SK-N-MC (cell line): ENCODE measurements at regions not wholly inside any gene's neighbourhood (a gene's known extent, or its start where the extent isn't known, plus 50 kb on each side); places are given as distances from the start of the nearest gene placed in this dataset.

Source experiments
- DNase-seq: peaks from one replicate; pipeline ENCODE4 v3.0.0-alpha.2; 2011; ENCODE audit warnings: low read depth, low spot score
- H3K27ac ChIP-seq: fragments of 200-600 bp; sonication (generic); 2 replicates; pipeline ENCODE4 v1.5.1; 2016; ENCODE audit warnings: mixed run types
- H3K36me3 ChIP-seq: fragments of 200-600 bp; sonication (generic); 2 replicates; pipeline ENCODE4 v1.6.1; 2017; ENCODE audit warnings: antibody characterized with exemption, low read length, mixed read lengths; ENCODE audit not compliant: insufficient read depth
- H3K4me3 ChIP-seq: fragments of 200-600 bp; sonication (generic); 2 replicates; pipeline ENCODE4 v1.5.1; 2016
- H3K9ac ChIP-seq: fragments of 200-600 bp; sonication (generic); 2 replicates; pipeline ENCODE4 v1.8.0; 2017; ENCODE audit warnings: mixed run types, mixed read lengths; ENCODE audit not compliant: insufficient read length
- H3K9me3 ChIP-seq: fragments of 200-600 bp; sonication (generic); 2 replicates; pipeline ENCODE4 v1.6.1; 2017; ENCODE audit warnings: low read depth, mild to moderate bottlenecking, antibody characterized with exemption, low read length, moderate library complexity, mixed read lengths
- EZH2 ChIP-seq: fragments of 200-600 bp; sonication (generic); IDR thresholded peaks from one replicate; pipeline ENCODE4 v1.6.1; 2017; ENCODE audit warnings: antibody characterized with exemption
- FOXP2 ChIP-seq: optimal IDR thresholded peaks from 2 replicates; pipeline ENCODE3; 2011; ENCODE audit warnings: mild to moderate bottlenecking, moderate library complexity; ENCODE audit not compliant: insufficient read depth; ENCODE audit errors: extremely low read length, control extremely low read depth
- POLR2AphosphoS5 ChIP-seq: IDR thresholded peaks from 2 replicates; pipeline ENCODE4 v1.6.1; 2012; ENCODE audit warnings: mild to moderate bottlenecking, low read depth, low read length, borderline replicate concordance

GRCh38 chr3:152539191-152539764 lies 270.5 kb downstream of the MBNL1 start:
- Histone ChIP-seq H3K27ac (no peak overlapping the region), H3K4me3 (no peak overlapping the region), H3K9ac (no peak overlapping the region), H3K36me3 (no peaks in the 10 kb centered on the region), H3K9me3 (peaks cover 7% of the 10 kb centered on the region; the same call in 1 of the 2 replicates)
- DNase-seq, result no peak
- TF ChIP-seq EZH2 (no peak), POLR2AphosphoS5 (no peak), FOXP2 (no peak)

GRCh38 chr3:152540120-152540519 lies 271.4 kb downstream of the MBNL1 start:
- H3K9me3 ChIP-seq, result peaks cover 3% of the 10 kb centered on the region; the same call in 1 of the 2 replicates
- H3K4me3 ChIP-seq, result no peak overlapping the region
- no peak for TF ChIP-seq EZH2
- TF ChIP-seq POLR2AphosphoS5, result no peak
- no peak for TF ChIP-seq FOXP2
- no peaks in the 10 kb centered on the region for H3K36me3 ChIP-seq
- no peak for DNase-seq
- H3K9ac ChIP-seq, result no peak overlapping the region
- no peak overlapping the region for H3K27ac ChIP-seq

- Histone ChIP-seq H3K36me3 (no peaks in the 10 kb centered on the region), H3K4me3 (no peak overlapping the region), H3K9me3 (peaks cover 6% of the 10 kb centered on the region; the same call in 1 of the 2 replicates), H3K9ac (no peak overlapping the region), H3K27ac (no peak overlapping the region)
- TF ChIP-seq FOXP2, result no peak
- TF ChIP-seq EZH2, result no peak
- no peak for TF ChIP-seq POLR2AphosphoS5
- no peak for DNase-seq
Measured at GRCh38 chr3:152547153-152547552, 278.4 kb downstream of the MBNL1 start.

- Histone ChIP-seq H3K27ac (no peak overlapping the region), H3K9me3 (peaks cover 5% of the 10 kb centered on the region; the same call in 1 of the 2 replicates), H3K4me3 (no peak overlapping the region), H3K9ac (no peak overlapping the region), H3K36me3 (no peaks in the 10 kb centered on the region)
- no peak for DNase-seq
- TF ChIP-seq POLR2AphosphoS5 (no peak), FOXP2 (no peak), EZH2 (no peak)
Measured at GRCh38 chr3:152549263-152549662, 280.5 kb downstream of the MBNL1 start.

- no peak overlapping the region for H3K4me3 ChIP-seq
- no peak for DNase-seq
- TF ChIP-seq EZH2 (no peak), POLR2AphosphoS5 (no peak), FOXP2 (no peak)
- no peaks in the 10 kb centered on the region for H3K36me3 ChIP-seq
- 0 out of 2 replicates have a peak, but pooled peaks cover 2% of the 10 kb centered on the region for H3K9me3 ChIP-seq
- H3K27ac ChIP-seq, result no peak overlapping the region
- H3K9ac ChIP-seq, result no peak overlapping the region
Measured at GRCh38 chr3:152550284-152550683, 281.6 kb downstream of the MBNL1 start.

GRCh38 chr3:152554980-152555379 lies 280.0 kb upstream of the P2RY1 start:
- Histone ChIP-seq H3K9ac (no peak overlapping the region), H3K4me3 (no peak overlapping the region), H3K9me3 (no peaks in the 10 kb centered on the region)

GRCh38 chr3:152555666-152556291 lies 279.2 kb upstream of the P2RY1 start:
- Histone ChIP-seq H3K36me3 (no peaks in the 10 kb centered on the region), H3K4me3 (no peak overlapping the region), H3K9ac (no peak overlapping the region), H3K9me3 (no peaks in the 10 kb centered on the region), H3K27ac (no peak overlapping the region)
- no peak for DNase-seq
- TF ChIP-seq EZH2, result no peak
- no peak for TF ChIP-seq POLR2AphosphoS5
- no peak for TF ChIP-seq FOXP2

More at GRCh38 chr3:152554980-152555379, 280.0 kb upstream of the P2RY1 start:
- no peak for DNase-seq
- TF ChIP-seq POLR2AphosphoS5, result no peak
- no peak for TF ChIP-seq EZH2
- TF ChIP-seq FOXP2, result no peak
- H3K36me3 ChIP-seq, result no peaks in the 10 kb centered on the region
- H3K27ac ChIP-seq, result no peak overlapping the region

GRCh38 chr3:152556731-152557254 lies 278.1 kb upstream of the P2RY1 start:
- no peaks in the 10 kb centered on the region for H3K9me3 ChIP-seq
- no peak overlapping the region for H3K4me3 ChIP-seq
- no peaks in the 10 kb centered on the region for H3K36me3 ChIP-seq
- no peak for TF ChIP-seq POLR2AphosphoS5
- TF ChIP-seq EZH2, result no peak
- TF ChIP-seq FOXP2, result no peak
- DNase-seq, result no peak
- no peak overlapping the region for H3K27ac ChIP-seq
- no peak overlapping the region for H3K9ac ChIP-seq
